GM21367 (cell line): ENCODE measurements at regions not wholly inside any gene's neighbourhood (a gene's known extent, or its start where the extent isn't known, plus 50 kb on each side); places are given as distances from the start of the nearest gene placed in this dataset.

Experiments used
- ATAC-seq: cut with Tn5 transposase; IDR thresholded peaks from one replicate; pipeline ENCODE4 v1.9.1; 2021; ENCODE audit not compliant: unreplicated experiment

DNA sequence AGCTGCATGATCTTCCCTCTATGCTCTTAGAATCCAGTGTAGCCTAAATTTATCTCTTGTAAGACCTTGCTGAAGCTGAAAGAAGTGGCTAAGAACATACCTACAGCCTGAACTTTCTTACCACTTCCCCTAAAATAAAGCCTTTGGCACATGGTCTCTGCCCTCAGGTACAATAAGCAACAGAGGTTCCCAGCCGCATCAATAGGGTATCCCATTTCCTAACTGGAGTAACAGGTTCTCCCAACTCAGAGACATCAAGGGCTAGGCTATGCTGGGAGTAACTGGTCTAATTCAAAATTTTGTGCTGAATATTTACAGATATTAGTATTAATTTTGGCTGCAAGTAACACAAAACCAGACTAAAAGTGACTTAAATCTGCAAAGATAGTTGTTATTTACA is 335.8 kb upstream of the TRPC7 start:
- ATAC-seq: no peak

DNA sequence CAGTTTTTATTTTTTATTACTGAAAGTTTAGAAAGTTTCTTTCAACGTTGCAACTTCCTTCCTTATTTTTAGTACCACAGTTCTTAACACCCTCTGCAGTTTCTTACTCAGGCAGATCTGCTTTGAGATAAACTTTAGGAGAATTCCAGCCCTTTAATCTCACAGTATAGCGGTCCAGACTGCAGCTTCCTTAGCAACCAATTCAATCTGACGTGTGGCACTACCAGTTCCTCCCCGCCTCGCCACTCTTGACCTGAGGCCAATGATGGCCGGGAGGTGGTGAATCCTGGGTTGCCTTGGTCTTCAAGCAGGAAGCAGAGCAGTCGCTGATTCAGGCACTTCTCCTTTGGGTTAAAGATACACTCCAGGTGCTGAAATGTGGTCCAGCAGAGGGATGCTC is 334.3 kb upstream of the TRPC7 start:
- ATAC-seq: no peak

DNA sequence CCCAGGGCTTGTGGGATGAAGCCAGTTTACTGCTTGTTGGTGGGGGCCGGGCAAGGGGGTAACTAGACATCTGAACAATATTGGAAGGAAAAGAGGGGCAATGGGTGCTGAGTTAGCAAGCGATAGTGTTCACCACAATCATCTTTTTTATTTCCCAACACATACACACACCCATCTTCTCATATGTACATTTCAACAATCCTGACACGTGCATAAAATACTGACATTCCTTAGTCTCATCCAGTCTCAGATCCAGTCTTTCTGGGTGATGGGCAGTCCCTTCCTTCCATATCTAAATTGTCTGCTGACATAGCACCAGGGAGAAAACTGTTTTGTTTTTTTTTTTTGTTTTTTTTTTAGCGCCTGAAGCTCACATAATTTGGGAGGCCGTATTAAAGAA is 333.6 kb upstream of the TRPC7 start:
- no peak for ATAC-seq

DNA sequence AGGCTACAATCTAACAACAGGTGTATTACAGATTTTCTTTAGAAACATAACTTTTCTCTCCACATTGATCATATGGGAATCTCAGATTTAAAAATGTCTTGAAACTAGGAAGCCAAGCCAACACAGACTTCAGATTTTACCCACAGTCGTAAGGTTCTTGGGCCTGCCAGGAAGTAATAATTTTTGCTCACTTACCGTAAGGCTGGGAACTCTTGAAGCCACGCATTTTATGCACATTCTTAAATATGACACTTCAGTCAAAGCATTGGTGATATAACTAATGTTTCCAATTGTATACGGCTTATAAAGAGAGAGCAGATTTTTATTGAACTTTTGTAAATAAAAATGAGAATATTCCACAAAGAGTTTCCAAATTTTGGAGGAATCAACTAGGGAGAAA is 328.9 kb upstream of the TRPC7 start:
- ATAC-seq: no peak

DNA sequence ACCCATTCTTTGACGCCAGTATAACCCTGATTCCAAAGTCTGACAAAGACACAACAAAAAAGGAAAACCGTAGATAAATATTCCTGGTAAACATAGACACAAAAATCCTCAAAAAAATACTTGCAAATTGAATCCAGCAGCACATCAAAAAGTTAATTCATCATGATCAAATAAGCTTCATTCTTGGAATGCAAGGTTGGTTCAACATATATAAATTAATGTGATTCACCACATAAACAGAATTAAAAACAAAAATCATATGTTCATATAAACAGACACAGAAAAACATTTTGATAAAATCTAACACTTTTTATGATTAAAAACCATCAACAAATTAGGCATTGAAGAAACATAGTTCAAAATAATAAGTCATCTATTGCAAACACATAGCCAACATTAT is 324.2 kb upstream of the TRPC7 start:
- ATAC-seq: no peak

DNA sequence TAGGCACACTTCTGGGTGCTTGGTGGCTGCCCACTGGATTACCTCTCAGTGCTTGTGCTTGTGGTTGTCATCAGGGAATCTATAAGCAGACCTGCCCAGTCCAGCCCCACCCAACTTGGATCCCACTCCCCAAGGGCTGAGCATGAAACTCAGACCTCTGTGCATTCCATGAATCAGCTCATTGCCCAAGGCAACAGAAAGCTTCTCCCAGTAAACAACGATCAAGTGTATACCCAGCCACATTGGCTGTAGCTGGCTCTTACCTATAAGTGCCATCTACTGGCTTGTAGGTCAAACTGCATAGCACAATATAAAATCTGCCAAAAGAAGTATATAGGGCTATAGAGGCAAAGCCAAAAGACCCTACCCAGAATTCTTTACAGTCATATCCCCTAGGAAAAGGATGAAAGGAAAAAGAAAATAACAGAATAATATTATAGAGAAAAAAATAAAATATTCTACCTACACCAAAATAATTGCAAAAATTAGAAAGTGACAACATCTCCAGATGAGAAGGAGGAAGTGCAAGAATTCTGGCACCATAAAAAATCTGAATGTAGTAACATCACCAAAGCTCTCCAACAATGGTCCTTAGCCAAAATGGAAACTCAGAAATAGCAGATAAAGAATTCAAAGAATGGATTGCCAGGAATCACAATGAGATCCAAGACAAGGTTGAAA is 321.0 kb upstream of the TRPC7 start:
- ATAC-seq: no peak

DNA sequence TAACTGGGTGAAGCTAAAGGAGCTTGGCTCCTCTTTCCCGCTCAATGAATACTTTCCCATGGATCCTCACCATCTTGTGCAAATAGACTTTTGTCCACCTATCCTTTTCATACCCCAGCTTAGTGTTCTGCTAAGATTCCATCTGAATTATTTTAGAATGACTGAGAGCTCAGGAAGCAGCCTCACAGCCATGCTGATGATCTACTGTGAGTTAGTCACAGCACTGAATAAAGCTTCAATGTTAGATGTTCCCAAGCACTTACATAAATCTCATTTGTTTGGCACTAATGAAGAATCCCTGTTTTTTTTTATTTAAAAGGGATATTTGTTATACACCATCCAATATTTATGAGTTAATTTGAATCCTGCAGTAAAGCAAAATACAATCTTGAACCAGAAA is 317.6 kb upstream of the TRPC7 start:
- ATAC-seq: no peak

DNA sequence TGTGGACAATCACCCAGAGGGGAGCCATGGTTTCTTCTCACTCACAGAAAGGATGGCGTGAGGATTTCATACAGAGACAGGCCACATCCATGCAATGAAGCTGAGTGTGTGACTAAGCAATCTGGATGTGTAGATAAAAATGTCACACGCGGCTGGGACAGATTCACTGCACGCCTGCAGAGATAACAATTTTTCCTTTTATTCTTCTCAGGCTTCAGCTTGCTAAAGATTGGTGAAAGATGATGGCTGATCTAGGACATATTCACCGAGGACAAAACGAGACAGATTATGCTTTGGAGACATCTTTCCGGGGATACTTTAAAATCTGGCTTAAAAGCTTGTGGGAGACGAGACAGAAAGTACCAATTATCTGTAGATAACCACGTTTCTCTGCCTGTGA is 313.9 kb upstream of the TRPC7 start:
- ATAC-seq: no peak

DNA sequence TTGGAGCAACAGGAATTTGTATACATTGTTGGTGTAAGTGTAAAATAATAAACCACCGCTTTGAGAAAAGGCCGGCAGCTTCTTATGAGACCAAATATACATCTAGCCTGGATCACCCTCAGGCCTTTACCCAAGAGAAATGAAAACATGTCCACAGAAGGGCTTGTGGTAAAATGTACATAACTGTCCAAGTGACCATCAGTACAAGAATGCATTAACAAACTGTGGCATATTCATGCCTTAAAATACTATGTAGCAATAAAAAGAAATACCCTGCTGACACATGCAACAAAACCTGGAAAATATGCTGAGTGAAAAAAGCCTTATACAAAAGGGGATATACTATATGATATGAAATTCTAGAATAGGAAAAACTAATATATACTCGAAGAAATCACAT is 311.9 kb upstream of the TRPC7 start:
- ATAC-seq: no peak

DNA sequence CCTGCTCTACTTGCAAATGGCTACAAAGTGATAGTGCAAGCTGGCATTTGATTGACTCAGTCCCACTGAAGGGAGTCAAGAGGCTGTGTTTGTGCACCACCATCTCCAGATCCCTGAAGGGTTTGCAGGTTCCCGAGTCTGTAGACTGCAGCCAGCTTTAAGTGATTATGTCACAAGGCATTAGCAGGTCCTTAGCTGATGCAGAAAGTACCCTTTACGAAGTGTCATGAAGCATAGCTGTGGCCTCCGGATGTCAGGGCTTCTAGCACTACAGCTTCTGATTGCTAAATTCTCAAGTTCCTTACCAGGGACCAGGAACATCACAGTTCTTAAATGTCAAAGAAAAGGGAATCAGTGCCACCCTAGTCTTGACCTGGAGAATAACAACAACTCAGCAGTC is 311.3 kb upstream of the TRPC7 start:
- ATAC-seq: no peak

DNA sequence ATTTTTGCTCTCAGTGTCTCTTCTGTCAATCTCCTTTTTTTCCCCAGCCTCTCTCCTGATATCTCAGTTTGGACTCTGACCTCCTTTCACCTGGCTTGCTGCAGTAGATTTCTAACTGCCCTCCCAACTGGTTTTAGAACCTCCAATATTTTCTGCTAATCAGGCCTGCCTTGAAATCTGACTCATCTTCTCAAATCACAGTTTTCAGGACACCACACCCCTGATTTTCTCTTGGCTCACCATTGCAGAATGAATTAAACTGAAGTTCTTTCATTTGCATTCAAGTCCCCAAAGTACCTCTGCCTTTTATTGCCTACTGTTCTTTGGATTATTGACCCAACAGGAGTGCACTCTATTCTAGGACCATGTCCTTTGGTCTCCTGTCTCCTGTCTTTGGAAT is 310.4 kb upstream of the TRPC7 start:
- no peak for ATAC-seq

DNA sequence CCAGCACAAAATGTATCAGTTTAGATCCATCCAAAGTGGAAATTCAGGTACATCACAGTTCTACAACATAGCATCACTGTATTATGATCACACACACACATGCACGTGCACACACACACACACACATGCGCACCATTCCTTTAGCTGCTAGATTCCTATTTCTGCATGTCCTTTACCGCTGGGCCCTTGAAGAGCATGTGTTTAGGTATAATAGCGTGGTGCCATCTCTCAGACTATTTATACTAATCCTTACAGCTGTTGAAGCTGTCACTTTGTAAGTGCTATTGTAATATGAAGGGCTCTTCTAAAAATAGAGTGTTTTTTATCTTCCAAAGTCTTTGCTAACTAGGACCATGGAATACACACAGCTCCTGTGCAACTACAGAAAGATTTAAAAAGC is 308.8 kb upstream of the TRPC7 start:
- no peak for ATAC-seq

DNA sequence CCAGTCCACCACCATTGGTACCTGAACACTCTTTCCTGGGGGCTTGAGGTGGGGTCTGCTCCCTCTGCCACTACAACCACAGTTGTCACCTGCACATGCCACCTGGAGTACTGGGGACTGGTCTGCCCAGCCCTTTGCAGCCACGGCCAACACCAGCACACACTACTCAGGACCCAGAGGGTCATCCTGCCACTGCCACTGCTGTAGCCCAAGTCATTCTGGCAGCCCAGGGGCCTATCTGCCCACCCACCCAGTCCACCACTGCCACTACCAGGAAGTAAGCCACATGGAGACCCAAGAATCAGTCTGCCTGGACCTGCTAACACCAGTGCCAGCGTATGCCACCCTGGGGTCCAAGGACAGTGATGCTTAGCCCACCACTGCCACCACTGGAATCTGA is 302.4 kb upstream of the TRPC7 start:
- no peak for ATAC-seq

DNA sequence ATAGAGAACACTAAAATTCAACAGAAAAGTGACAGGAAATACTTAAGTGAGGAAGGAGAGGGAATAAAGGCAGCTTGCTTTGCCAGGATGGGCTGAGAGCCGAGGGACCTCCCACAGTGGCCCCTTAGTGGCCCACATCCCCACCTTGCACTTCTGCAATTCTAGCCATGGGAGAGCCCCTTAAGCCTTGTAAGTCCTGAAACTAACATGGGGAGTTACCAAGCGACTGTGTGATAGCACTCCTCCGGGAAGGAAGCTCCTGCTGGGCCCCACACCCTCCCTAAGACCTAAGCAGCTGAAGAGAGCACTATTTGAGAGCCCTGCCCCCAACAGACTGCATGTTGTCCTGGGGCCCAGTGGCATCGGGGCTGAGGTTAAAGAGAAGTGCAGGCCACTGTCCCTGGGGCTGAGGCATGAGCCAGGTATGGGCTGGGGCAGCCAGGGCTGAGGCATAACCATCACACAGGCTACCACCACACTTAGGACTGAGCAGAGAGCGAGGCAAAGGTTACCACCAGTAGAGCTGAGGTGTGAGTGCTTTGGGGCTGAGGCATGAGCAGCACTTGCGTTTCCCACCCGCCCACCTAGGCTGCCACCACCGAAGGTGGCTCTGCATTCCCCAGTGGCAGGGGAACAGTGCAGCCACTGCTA is 301.8 kb upstream of the TRPC7 start:
- no peak for ATAC-seq

DNA sequence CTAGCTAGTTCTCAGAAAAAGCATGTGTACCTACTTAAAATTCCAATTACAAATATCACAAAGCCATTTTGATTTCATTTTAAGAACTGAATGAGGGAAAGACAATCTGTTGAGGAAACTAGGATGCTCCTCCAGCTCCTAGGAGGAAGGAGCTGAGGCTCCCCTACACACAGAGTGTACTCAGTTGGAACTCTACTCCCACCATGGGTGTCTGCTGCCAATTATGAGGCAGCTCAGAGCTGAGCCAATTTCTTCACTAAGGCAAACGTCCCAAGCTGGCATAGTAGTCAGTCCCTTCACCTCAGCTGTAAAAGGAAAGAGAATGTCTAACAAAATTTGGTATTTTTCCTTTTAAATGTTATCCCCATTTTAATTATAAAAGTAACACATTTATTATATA is 300.0 kb upstream of the TRPC7 start:
- no peak for ATAC-seq

DNA sequence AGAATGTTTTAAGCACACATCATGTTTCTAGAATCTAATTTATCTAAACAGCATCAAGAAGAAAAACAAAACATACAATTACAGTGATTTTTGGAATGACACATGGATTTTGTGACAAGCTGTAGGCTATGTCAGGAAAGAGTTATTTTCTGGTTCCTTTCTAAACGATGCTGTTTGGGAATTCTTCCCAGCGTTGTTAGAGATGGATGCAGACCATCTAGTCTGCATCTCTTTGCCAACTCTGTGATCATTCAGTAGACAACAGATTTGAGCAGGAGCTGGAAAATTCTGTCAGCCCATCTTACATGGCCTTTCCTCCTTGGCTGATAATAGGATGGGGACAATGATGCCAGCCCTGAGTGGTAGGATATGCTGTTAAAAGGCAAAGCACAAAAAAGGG is 295.7 kb upstream of the TRPC7 start:
- ATAC-seq: no peak

DNA sequence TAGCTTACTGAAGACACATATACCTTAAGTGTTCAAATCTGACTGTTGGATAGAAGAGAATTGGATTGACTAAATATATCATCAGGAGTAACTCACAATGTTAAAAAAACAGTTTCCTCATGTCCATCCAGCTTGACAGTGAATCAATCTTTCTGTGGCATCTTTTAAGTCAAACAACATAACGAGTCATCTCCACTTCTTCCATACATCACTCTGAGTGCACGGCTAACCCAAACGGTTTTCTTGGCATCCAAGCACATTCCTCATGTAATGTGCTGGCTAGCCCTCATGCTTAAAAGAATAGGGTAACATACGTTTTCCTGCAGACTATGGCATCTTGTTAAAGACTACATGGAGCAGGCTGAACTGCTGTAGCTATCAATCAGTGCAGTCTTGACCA is 291.5 kb upstream of the TRPC7 start:
- no peak for ATAC-seq

DNA sequence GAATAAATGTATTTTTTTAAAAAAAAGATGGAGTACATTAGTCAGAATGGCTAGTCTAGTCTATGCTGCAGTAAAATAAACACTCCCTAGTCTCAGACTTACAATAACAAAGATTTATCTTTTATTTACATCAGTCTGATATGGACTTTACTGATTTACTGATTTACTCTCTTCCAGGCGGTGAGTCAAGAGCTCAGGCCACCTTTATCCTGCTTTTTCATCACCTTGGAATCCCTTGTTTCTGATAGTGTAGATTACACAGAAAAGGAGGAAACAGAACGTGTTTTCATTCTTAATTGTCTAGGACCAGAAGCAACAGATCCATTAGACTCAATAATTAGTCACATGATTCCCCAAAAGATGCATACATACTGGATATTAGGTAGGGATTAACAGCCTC is 290.1 kb upstream of the TRPC7 start:
- no peak for ATAC-seq

DNA sequence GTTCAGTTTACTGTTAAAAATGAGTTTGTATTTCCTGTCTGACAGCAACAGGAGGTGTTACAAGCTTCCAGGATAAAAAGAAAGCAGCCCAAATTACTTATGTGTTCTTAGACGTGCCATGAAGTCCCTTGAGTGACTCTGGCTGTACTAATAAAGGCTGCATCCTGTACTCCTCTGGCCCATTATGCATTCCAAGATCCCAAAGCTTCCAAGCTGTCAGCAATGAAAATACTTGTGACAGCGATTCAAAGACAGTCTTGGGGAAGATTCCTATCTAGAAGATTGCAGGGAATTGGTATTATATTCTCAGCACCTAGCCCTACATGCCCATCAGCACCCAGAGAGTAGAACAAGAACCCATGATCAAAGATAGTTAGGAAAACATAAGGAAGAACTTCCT is 281.6 kb upstream of the TRPC7 start:
- no peak for ATAC-seq

DNA sequence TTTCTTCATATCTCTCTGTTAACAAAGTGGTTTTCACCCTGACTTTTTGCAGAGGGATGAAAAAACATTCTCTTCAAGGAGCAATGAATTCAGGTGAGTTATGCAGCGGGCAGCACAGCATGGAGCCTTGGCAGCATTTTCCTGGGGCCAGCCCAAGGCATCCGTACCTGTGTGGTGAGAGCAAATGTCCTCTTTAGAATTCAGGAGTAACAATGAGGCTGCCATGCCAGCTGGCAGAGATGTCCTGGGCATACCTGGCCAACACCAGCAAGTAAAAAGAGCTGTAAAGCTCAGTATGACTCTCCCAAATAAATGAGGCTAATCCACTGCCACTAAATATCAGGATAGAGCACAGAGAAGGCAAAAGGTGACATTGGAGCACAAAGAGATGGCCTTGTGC is 277.6 kb upstream of the TRPC7 start:
- ATAC-seq: no peak

DNA sequence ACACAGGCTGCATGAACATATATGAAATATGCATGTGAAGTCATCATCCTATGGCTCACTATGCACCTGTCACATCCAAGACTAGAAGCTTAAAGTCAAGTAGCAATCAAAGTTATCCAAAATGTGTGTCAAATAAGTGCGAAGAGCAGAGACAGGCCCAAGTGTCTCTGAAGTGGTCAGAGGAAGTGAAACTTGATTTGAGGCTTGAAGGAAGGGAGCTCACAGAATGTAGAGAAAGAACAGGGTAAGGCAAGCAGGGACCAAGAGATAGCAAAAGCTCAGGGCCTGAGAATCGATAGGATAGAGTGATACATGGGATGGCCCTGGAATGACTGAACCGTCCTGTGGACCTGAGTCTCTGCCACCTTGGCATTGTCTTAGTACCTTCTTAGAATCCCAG is 274.3 kb upstream of the TRPC7 start:
- no peak for ATAC-seq

DNA sequence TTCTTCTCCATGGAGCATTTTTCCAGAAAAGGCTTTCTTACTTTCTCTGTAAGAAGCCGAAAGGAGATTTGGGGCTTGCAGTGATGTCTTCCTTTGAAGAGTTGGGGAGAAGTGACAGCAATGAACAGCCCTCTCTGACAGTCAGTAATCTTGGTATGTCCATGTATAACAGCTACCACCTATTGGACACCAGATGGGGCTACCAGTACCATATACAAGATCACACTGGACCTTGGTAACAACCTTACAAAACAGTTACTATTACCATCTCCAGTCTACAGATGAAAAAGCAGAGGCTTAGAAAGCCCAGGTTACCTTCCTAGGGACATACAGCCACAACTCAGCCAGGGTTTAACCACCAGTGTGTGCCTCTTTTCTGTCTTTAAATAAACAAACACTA is 272.7 kb upstream of the TRPC7 start:
- ATAC-seq: no peak

DNA sequence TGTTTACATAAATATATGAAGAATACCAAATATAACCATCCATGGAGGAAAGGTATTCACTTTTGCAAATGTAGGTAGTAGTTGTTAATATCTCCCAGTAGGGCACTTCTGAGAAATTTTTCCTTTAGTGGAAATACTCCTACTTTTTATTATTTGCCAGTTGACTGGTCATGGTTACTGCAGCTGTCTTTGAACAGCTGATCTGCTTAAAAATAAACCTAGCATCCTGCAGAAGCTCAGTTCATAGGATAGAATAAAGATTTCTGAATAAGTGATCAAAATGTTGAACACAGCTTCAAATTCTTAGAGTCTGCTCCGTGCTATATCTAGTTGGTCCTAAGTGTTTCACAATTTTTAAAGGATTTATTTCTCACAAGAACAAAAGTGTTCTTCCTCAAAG is 270.7 kb upstream of the TRPC7 start:
- no peak for ATAC-seq
